Ovary (tissue), 7 donors: ENCODE measurements at regions not wholly inside any gene's neighbourhood (a gene's known extent, or its start where the extent isn't known, plus 50 kb on each side); places are given as distances from the start of the nearest gene placed in this dataset.
"Not testable (repeated sequence)": the region's sequence is repeated elsewhere in the genome, so short reads cannot be mapped to it uniquely, and the experiment has no call there.

Experiments used
- DNase-seq, 5 donors: peaks; one replicate each; pipeline ENCODE4 v3.0.0-alpha.2; 2019 to 2020
- H3K27ac ChIP-seq, 2 donors: fragments of 200-600 bp; one replicate each; pipeline versions ENCODE4 v1.5.1 to v1.8.0; 2019 to 2022
- H3K27me3 ChIP-seq: fragments of 200-600 bp; one replicate; pipeline ENCODE4 v1.8.0; 2022
- H3K36me3 ChIP-seq: fragments of 200-600 bp; sonication (generic); one replicate; pipeline ENCODE4 v1.5.1; 2019
- H3K4me1 ChIP-seq: one replicate; pipeline ENCODE4 v1.8.1; 2013; ENCODE audit warnings: mild to moderate bottlenecking, moderate library complexity; ENCODE audit not compliant: insufficient read depth
- H3K4me3 ChIP-seq: fragments of 200-600 bp; sonication (generic); one replicate; pipeline ENCODE4 v1.5.1; 2017
- H3K9me3 ChIP-seq, 2 donors: fragments of 200-600 bp in 1 of 2; sonication (generic) in 1 of 2; one replicate each; pipeline versions ENCODE4 v1.5.1 to v1.8.1; 2013 to 2019; ENCODE audit warnings: mild to moderate bottlenecking in 1 of 2, moderate library complexity in 1 of 2
- CTCF ChIP-seq, 3 donors: fragments of 450-650 bp in 2 of 3; fragments of 200-600 bp in 1 of 3; IDR thresholded peaks; one replicate each; pipeline versions ENCODE4 v1.5.1 to v1.8.0; 2016 to 2022; ENCODE audit warnings: antibody characterized with exemption in 3 of 3, mild to moderate bottlenecking in 1 of 3
- EP300 ChIP-seq: sonication (generic); formaldehyde crosslinking; IDR thresholded peaks from one replicate; pipeline ENCODE4 v1.6.1; 2017; ENCODE audit warnings: antibody characterized with exemption
- POLR2A ChIP-seq: fragments of 450-650 bp; IDR thresholded peaks from one replicate; pipeline ENCODE4 v1.6.1; 2017; ENCODE audit warnings: antibody characterized with exemption, mild to moderate bottlenecking, moderate library complexity
- WGBS, 3 donors: extraction: QIAGEN DNeasy Blood & Tissue Kit in 1 of 3; methylation state at CpG; one replicate each; pipeline versions ENCODE4 v1.1.5 to v1.1.7; 2013 to 2017; 5-methylcytosine and 5-hydroxymethylcytosine counted together
- intact Hi-C, 4 donors: fragments of 100-400 bp; cut with DNase I; formaldehyde crosslinking; loops; one replicate each; pipeline versions ENCODE4 v1.11.0 to v1.15.1; 2022 to 2023
- donor health status: DM: no; HTN: no; CAD: no; lungs with moderate emphysema.
- donor health status: DM: no; HTN: no; CAD: no.
- donor health status: Bipolar disorder and iron deficiency.
- donor health status: DM: no; HTN: no; CAD: no.
- donor health status: DM: yes; HTN: yes; CAD: no.

DNA sequence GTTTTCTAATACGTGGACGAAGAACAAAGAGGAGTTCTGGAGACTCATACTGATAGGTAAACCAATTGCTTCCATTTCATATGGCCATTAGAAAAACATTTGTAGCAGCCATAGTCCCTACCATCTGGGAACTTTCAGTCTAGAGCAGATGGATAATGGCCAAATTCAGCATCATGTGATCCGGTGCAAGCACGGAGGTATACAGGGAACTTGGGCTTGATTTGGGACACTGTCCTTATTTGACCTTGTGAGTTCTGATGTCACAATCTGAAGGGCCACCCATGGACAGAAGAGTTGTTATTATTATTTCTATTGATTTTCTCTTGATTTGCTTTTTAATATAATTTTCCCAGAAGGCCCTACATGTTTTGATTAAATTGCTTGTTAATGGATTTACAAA lies 154.6 kb upstream of the ZNF267 start:
- Histone ChIP-seq H3K9me3 (no peaks in the 10 kb centered on the region), H3K4me1 (peaks cover 2% of the 10 kb centered on the region), H3K4me3 (no peak overlapping the region), H3K36me3 (no peaks in the 10 kb centered on the region), H3K27me3 (no peaks in the 10 kb centered on the region), H3K27ac (no peak overlapping the region)
- no peak for TF ChIP-seq POLR2A
- no peak for TF ChIP-seq EP300
- 59 to 73% (median 72%) methylated on average over 4 of the region's 4 CpGs for WGBS, 3 donors
- DNase-seq = no peak
- intact Hi-C loops = no loop called here

- no peak for DNase-seq
- Histone ChIP-seq H3K27me3 (no peaks in the 10 kb centered on the region), H3K4me3 (no peak overlapping the region), H3K36me3 (no peaks in the 10 kb centered on the region), H3K27ac (no peak overlapping the region), H3K9me3 (peaks cover 0 to 4% of the 10 kb centered on the region in 2 donors), H3K4me1 (no peaks in the 10 kb centered on the region)
- TF ChIP-seq POLR2A = no peak
- no peak for TF ChIP-seq CTCF (IDR thresholded peaks at IDR 0.05)
- TF ChIP-seq EP300 = no peak
- intact Hi-C loops = no loop called here
These were observed 146.1 kb upstream of the ZNF267 start for GRCh38 chr16:31727553-31727952.

DNA sequence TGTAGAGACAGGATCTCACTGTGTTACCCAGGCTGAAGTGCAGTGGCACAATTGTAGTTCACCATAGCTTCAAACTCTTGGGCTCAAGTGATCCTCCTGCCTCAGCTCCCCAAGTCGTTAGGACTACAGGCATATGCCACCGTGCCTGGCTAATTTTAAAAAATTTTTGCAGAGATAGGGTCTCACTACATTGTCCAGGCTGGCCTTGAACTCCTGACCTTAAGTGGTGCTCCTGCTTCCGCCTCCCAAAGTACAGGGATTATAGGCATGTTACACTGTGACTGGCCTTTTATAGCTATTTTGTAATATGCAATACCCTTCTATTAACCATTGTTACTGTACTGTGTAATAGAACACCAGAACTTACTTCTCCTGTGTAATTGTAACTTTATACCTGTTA lies 139.3 kb upstream of the ZNF267 start:
- H3K4me3 ChIP-seq = no peak overlapping the region
- peaks cover 0 to 4% of the 10 kb centered on the region in 2 donors for H3K9me3 ChIP-seq
- TF ChIP-seq POLR2A = no peak
- no peak for TF ChIP-seq EP300
- TF ChIP-seq CTCF (IDR thresholded peaks at IDR 0.05) = no peak
- intact Hi-C loops = no loop called here
- no peaks in the 10 kb centered on the region for H3K36me3 ChIP-seq
- 96 to 100% (median 96%) methylated on average over 3 of the region's 3 CpGs for WGBS, 3 donors
- DNase-seq = no peak
- no peak overlapping the region for H3K27ac ChIP-seq
- H3K4me1 ChIP-seq = no peaks in the 10 kb centered on the region
- H3K27me3 ChIP-seq = no peaks in the 10 kb centered on the region

- intact Hi-C loops, H3K4me3 ChIP-seq, H3K4me1 ChIP-seq, H3K36me3 ChIP-seq, H3K27ac ChIP-seq, DNase-seq, H3K27me3 ChIP-seq: not testable (repeated sequence)
- H3K9me3 ChIP-seq = peaks cover 0 to 33% of the 10 kb centered on the region in 2 donors
These were observed 128.5 kb upstream of the ZNF267 start for GRCh38 chr16:31745098-31745497.

DNA sequence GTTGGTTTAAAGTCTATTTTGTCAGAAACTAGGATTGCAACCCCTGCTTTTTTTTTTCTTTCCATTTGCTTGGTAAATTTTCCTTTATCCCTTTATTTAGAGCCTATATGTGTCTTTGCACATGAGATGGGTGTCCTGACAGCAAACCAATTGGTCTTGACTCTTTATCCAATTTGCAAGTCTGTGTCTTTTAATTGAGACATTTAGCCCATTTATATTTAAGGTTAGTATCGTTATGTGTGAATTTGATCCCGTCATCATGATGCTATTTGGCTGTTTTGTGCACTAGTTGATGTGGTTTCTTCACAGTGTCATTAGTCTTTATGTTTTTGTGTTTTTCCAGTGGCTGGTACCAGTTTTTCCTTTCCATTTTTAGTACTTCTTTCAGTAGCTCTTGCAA lies 127.7 kb upstream of the ZNF267 start:
- 97 to 98% (median 98%) methylated on average over 2 of the region's 2 CpGs for WGBS, 3 donors
- H3K36me3 ChIP-seq = no peaks in the 10 kb centered on the region
- no peak for TF ChIP-seq POLR2A
- TF ChIP-seq CTCF (IDR thresholded peaks at IDR 0.05) = no peak
- TF ChIP-seq EP300 = no peak
- no peak overlapping the region for H3K27ac ChIP-seq
- DNase-seq = no peak
- intact Hi-C loops = no loop called here
- peaks cover 0 to 40% of the 10 kb centered on the region in 2 donors for H3K9me3 ChIP-seq
- H3K4me3 ChIP-seq = no peak overlapping the region
- H3K4me1 ChIP-seq = no peaks in the 10 kb centered on the region
- H3K27me3 ChIP-seq = no peaks in the 10 kb centered on the region
